SJCRH30 (cell line): ENCODE measurements at regions not wholly inside any gene's neighbourhood (a gene's known extent, or its start where the extent isn't known, plus 50 kb on each side); places are given as distances from the start of the nearest gene placed in this dataset.
"Not testable (repeated sequence)": the region's sequence is repeated elsewhere in the genome, so short reads cannot be mapped to it uniquely, and the experiment has no call there.

ENCODE experiments used
- DNase-seq, 2 experiments: peaks; one replicate each; pipeline ENCODE4 v3.0.0-alpha.2; 2015 to 2020
- H3K27ac ChIP-seq: fragments of 250-450 bp; sonication (Bioruptor Pico); 2 replicates; pipeline ENCODE4 v1.5.1; 2020; ENCODE audit warnings: mild to moderate bottlenecking, moderate library complexity
- H3K27me3 ChIP-seq: fragments of 250-450 bp; sonication (Bioruptor Pico); 2 replicates; pipeline ENCODE4 v1.5.1; 2020; ENCODE audit warnings: mild to moderate bottlenecking, moderate library complexity
- H3K36me3 ChIP-seq: fragments of 250-450 bp; sonication (Bioruptor Pico); 2 replicates; pipeline ENCODE4 v1.5.1; 2020; ENCODE audit warnings: mild to moderate bottlenecking, moderate library complexity
- H3K4me1 ChIP-seq: fragments of 250-450 bp; sonication (Bioruptor Pico); 2 replicates; pipeline ENCODE4 v1.5.1; 2020; ENCODE audit warnings: mild to moderate bottlenecking, moderate library complexity
- H3K4me3 ChIP-seq: fragments of 250-450 bp; sonication (Bioruptor Pico); 2 replicates; pipeline ENCODE4 v1.5.1; 2020; ENCODE audit warnings: mild to moderate bottlenecking, moderate library complexity
- H3K9me3 ChIP-seq: fragments of 250-450 bp; sonication (Bioruptor Pico); replicated peaks from 2 replicates; pipeline ENCODE4 v1.5.1; 2020; ENCODE audit warnings: mild to moderate bottlenecking, moderate library complexity

DNA sequence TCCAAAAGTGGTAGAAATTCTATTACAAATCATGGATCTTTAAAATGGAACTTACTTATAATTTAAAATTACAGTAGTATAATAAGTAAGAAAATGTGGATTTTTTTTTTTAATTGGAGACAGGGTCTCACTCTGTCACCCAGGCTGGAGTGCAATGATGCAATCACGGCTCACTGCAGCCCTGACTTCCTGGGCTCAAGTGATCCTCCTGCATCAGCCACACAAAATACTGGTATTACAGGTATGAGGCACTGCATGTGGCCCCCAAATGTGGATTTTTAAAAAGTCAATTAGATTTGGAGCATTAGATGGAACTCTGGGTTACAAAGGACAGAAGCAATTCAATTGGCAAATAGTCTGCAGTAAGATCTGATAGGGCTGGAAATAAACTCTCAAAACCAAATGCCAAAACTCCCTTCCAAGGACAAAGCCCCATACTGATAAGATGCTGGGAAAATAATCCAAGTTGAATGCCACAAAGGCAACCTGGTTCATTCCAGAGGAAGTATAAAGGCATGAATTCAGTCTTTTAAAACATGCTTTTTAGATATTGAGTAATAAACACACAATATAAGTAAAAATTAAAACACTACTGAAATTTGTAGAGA, 294.2 kb downstream of the ZNF248 start:
- Histone ChIP-seq H3K27ac (no peak overlapping the region), H3K36me3 (no peaks in the 10 kb centered on the region), H3K9me3 (no peaks in the 10 kb centered on the region), H3K4me3 (no peak overlapping the region), H3K27me3 (no peaks in the 10 kb centered on the region), H3K4me1 (no peaks in the 10 kb centered on the region)
- DNase-seq: no peak

DNA sequence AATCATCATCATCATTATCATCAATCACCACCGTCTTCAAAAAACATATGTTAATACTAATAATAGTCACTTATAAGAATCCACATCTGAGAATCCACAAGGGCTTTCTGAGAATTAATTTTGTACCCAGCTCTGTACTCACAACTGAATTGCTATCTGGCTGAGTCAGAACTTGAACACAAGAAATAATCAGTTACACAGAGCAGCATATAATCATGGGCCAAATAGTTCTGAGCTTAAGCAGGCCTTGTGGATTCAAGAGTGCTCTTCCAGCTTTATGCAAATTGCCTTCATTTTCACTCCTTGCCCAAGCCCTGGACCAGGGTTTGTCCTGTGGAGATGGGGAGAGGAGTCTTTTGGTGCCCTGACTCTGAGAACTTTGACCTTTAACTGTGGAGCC, 304.5 kb downstream of the ZNF248 start:
- Histone ChIP-seq H3K27ac (no peak overlapping the region), H3K4me3 (no peak overlapping the region), H3K36me3 (no peaks in the 10 kb centered on the region), H3K4me1 (no peaks in the 10 kb centered on the region), H3K9me3 (no peaks in the 10 kb centered on the region), H3K27me3 (no peaks in the 10 kb centered on the region)
- DNase-seq: no peak

DNA sequence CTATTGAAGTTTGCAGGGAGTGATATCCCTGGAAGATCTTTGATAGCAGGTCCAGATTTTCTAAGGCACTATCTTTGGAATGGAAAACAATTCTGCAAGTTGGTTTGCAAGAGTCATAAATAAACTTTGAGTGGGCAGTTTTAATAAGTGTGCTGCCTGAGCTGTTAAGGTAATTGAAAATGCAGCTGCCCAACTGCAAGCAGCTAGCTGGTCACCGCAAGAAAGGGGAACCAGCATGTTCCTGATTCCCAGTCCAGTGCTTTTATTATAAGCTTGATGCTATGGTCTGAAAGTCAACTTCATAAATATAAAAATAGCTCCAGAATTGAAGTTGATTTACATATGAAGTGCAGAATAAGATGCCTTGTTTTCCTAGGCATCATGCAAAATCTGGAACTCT, 308.4 kb downstream of the ZNF248 start:
- H3K27me3 ChIP-seq: no peaks in the 10 kb centered on the region
- H3K27ac ChIP-seq: no peak overlapping the region
- no peaks in the 10 kb centered on the region for H3K9me3 ChIP-seq
- H3K4me1 ChIP-seq: no peaks in the 10 kb centered on the region
- no peak for DNase-seq
- H3K36me3 ChIP-seq: no peaks in the 10 kb centered on the region
- no peak overlapping the region for H3K4me3 ChIP-seq

DNA sequence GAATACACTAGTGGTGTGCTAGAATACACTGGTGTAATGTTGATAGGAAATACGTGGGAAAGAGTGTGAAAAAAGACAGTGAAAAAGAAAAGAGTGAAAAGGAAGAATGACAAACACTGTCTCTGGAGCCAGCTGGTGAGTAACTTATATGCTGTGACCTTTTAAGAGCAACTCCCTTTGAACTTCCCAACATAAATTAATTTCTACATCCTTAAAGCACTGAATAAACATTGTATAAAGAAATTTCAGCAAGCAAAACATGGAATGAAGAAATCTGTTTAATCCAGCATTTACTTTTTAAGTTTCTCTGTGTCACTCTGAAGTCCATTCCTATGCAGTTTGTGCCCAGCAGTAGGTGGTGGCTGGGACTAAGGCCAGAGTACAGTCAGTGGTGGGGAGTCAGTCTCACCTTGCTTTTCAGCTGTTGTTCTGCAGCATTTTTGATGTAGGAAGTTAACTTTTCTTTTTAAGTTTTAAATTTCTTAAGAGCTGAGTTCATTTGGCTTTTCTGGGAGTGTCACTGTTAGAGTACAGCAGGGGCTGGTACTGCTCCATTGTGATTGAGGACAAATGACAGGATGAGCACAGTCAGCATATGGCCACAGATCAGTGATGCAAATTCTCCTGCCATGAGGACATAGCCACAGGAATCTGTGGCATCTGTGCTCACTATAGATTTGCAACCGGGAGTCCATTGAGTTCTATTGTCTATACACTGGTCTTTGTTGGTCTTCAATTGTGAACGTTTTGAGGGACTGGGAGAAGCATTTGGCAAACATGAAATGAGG, 321.8 kb downstream of the ZNF248 start:
- Histone ChIP-seq H3K27me3 (no peaks in the 10 kb centered on the region), H3K4me1 (peaks cover 14% of the 10 kb centered on the region), H3K4me3 (no peak overlapping the region), H3K9me3 (no peaks in the 10 kb centered on the region), H3K36me3 (no peaks in the 10 kb centered on the region), H3K27ac (peak overlapping the region; percentile 87)
- peak; percentile 67 to 71 for DNase-seq

DNA sequence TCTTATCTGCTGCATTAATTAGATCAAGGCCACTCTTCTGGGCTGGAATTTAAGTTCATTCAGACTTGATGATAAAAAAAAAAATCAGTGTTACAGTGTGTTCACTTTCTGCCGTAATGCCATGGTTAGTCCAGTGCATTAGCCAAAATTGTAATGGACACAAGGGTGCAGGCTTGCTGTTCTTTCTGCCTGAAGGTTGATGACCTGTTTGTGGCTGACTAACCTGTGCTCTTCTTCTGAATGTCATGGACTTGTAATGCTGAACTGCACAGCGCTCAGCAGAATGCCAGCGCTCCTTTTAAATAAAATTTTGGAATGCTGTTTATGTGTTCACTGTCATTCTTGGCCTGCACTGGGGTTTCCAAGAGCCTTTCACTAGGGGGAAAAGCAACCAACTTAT, 323.2 kb downstream of the ZNF248 start:
- Histone ChIP-seq H3K36me3 (no peaks in the 10 kb centered on the region), H3K4me3 (no peak overlapping the region), H3K27me3 (no peaks in the 10 kb centered on the region), H3K27ac (no peak overlapping the region), H3K4me1 (peaks cover 14% of the 10 kb centered on the region), H3K9me3 (no peaks in the 10 kb centered on the region)
- no peak for DNase-seq

DNA sequence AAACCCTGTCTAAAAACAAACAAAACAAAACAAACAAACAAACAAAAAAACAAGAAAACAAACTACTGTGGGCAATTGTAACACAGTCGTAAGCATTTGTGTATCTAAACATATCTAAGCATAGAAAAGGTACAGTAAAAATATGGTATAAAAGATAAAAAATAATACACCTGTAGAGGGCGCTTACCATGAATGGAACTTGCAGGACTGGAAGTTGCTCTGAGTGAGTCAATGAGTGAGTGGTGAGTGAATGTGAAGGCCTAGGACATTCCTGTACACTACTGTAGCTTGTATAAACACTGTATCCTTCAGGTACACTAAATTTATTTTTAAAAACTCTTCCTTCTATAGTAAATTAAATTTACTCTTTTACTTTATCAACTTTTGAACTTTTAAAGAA, 332.0 kb downstream of the ZNF248 start:
- DNase-seq: peak; percentile 6 to 31
- H3K4me1 ChIP-seq, H3K9me3 ChIP-seq, H3K4me3 ChIP-seq, H3K36me3 ChIP-seq, H3K27ac ChIP-seq, H3K27me3 ChIP-seq: not testable (repeated sequence)

DNA sequence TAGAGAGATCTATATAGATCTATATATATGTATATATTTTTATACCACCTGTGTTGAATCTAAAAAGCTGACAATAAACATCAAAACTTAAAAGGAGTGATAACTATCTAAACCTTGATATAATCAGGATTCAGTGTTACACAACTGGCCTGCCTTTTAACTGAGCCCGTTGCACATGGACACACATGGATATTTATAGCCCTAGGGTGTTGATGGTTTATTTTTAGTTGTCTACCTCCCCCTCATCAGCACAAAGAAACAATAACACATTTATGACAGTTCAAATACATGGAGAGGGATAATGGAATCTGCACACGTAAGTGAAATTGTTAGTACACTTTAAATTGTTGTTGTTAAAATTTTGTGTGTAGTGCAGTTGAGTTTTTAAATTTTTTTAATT, 336.9 kb downstream of the ZNF248 start:
- Histone ChIP-seq H3K27ac (no peak overlapping the region), H3K4me1 (no peaks in the 10 kb centered on the region), H3K4me3 (no peak overlapping the region), H3K27me3 (no peaks in the 10 kb centered on the region), H3K9me3 (no peaks in the 10 kb centered on the region), H3K36me3 (no peaks in the 10 kb centered on the region)
- DNase-seq: no peak

DNA sequence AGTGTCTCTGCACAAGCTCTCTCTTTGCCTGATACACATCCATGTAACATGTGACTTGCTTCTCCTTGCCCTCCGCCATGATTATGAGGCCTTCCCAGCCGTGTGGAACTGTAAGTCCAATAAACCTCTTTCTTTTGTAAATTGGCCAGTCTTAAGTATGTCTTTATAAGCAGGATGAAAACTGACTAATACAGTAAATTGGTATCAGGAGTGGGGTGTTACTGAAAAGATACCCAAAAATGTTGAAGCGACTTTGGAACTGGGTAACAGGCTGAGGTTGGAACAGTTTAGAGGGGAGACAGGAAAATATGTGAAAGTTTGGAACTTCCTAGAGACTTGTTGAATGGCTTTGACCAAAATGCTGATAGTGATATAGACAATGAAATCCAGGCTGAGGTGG, 346.9 kb downstream of the ZNF248 start:
- H3K36me3 ChIP-seq, H3K27ac ChIP-seq, H3K4me1 ChIP-seq, H3K4me3 ChIP-seq, DNase-seq, H3K9me3 ChIP-seq, H3K27me3 ChIP-seq: not testable (repeated sequence)

DNA sequence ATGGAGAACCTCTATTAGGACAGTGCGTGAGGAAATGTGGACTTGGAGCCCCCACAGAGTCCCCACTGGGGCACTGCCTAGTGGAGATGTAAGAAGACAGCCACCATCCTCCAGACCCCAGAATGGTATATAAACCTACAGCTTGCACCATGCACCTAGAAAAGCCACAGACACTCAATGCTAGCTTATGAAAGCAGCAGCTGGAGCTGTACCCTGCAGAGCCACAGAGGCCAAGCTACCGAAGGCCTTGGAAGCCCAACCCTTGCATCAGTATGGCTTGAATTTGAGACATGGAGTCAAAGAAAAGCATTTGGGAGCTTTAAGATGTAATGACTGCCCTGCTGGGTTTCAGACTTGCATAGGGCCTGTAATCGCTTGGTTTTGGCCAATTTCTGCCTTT, 361.3 kb downstream of the ZNF248 start:
- H3K9me3 ChIP-seq: no peaks in the 10 kb centered on the region
- no peak overlapping the region for H3K4me3 ChIP-seq
- no peaks in the 10 kb centered on the region for H3K36me3 ChIP-seq
- no peaks in the 10 kb centered on the region for H3K27me3 ChIP-seq
- no peak for DNase-seq
- peaks cover 2% of the 10 kb centered on the region; the same call in 1 of the 2 replicates for H3K4me1 ChIP-seq
- no peak overlapping the region for H3K27ac ChIP-seq

DNA sequence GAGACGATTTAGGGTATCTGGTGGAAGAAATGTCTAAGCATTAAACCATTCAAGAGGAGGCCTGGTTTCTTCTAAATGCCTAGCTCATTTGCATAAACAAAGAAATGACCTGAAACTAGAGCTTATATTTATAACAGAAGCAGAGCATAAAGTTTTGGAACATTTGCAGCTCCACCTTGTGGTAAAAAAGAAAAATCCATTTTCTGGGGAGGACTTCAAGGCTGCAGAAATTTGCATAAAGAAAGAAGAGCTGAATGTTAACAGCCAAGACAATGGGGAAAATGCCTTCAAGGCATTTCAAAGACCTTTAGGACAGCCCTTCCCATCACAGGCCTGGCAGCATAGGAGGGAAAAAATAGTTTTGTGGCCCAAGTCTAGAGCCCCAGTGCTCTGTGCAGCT, 362.0 kb downstream of the ZNF248 start:
- Histone ChIP-seq H3K27me3 (no peaks in the 10 kb centered on the region), H3K4me3 (no peak overlapping the region), H3K36me3 (no peaks in the 10 kb centered on the region), H3K27ac (no peak overlapping the region), H3K4me1 (peaks cover 2% of the 10 kb centered on the region), H3K9me3 (no peaks in the 10 kb centered on the region)
- DNase-seq: peak in 1 of 2 experiments; percentile 46

DNA sequence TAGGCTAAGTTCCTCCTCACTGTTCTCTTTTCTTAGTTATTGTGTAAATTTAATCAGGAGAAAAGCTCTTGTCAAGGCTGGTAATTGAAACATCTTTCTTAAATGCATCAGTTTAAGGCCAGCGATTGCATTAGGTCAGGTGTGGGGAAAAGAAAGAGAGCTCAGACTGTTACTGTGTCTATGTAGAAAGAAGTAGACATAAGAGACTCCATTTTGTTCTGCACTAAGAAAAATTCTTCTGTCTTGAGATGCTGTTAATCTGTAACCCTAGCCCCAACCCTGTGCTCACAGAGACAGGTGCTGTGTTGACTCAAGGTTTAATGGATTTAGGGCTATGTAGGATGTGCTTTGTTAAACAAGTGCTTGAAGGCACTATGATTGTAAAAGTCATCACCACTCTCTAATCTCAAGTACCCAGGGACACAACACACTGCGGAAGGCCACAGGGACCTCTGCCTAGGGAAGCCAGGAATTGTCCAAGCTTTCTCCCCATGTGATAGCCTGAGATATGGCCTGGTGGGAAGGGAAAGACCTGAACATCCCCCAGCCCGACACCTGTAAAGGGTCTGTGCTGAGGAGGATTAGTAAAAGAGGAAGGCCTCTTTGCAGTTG, 364.1 kb downstream of the ZNF248 start:
- H3K27me3 ChIP-seq, H3K4me3 ChIP-seq, H3K27ac ChIP-seq, H3K9me3 ChIP-seq, H3K36me3 ChIP-seq: not testable (repeated sequence)
- peaks cover 19% of the 10 kb centered on the region for H3K4me1 ChIP-seq
- peak in 1 of 2 experiments; percentile 9 for DNase-seq

DNA sequence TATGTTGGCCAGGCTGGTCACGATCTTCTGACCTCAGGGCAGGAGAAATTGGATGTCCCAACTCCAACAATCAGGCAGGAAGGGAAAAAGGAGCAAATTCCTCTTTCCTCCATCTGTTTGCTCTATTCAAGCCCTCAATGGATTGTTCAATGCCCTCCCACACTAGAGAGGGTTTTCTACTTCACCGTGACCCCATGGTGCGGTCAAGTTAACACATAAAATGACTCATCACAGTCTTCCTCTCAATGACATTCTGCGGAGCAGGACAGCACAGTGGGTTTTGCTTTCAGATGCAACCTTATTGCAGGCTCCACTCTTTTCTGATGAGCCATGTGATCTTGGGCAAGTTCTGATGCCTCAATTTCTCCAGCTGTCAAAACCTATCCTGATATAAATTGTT, 364.9 kb downstream of the ANKRD30A start:
- Histone ChIP-seq H3K4me1 (peaks cover 18% of the 10 kb centered on the region), H3K9me3 (no peaks in the 10 kb centered on the region), H3K27me3 (no peaks in the 10 kb centered on the region), H3K27ac (peak overlapping the region; percentile 66), H3K4me3 (no peak overlapping the region), H3K36me3 (no peaks in the 10 kb centered on the region)
- DNase-seq: peak in 1 of 2 experiments; percentile 30

DNA sequence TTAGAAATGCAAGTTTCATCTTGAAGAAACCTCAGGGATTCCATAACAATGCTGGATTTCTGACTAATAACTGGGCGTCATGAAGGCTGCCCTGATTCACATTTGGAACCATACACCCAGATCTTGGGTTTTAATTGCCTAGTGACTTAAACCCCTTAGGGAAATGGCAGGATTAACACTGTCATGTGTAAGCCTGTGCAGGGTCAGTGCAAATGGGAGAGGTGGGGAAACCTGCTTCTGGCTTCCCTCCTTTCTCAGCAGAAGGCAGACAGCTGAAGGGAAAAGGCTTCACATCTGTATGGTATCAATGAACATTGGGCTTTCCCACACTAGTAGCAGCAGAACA, 364.2 kb downstream of the ANKRD30A start:
- Histone ChIP-seq H3K4me3 (no peak overlapping the region), H3K9me3 (no peaks in the 10 kb centered on the region), H3K4me1 (peaks cover 17% of the 10 kb centered on the region), H3K36me3 (no peaks in the 10 kb centered on the region), H3K27ac (peak overlapping the region; percentile 66), H3K27me3 (no peaks in the 10 kb centered on the region)
- DNase-seq: peak; percentile 20 to 65

DNA sequence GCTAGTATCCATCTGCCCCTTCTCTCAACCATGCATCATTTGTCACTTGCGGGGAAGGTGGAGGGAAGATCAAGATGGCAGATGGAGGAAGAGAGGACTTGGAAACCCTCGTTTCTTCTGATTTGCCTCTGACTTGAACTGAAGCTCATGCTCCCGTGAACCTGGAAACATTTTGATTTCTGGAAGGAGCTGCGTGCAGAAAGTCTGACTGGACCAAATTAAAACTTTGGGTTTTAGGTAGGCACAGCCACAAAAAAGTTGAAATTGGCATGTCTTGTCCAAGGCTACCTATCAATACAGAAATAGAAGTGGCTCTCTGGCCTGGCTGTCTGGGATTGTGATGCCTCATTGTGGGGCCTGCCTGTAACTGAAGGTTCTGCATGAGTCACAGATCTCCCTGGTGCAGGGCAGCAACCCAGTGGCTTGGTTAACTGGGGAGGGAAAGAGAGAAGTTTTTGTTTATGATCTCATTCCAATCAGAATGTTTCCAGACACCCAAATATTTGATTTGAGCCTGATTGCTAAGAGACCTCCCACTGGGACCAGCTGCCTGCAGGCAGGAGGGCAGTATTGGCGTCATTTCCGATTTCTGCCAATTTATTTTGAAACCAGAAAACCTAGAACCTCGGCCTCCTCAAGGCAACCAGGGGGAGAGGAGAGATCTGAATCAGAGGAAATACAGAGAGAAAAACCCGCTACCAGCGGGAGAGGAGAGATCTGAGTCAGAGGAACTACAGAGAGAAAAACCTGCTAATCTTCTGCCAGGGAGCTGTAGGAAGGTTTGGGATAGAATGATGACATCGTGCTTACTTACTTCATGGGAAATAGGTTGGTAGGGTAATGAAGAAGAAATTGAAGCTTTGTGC, 363.6 kb downstream of the ANKRD30A start:
- peak; percentile 73 to 79 for DNase-seq
- H3K36me3 ChIP-seq: no peaks in the 10 kb centered on the region
- no peaks in the 10 kb centered on the region for H3K27me3 ChIP-seq
- H3K27ac ChIP-seq: peak overlapping the region; percentile 66
- no peak overlapping the region for H3K4me3 ChIP-seq
- H3K9me3 ChIP-seq: no peaks in the 10 kb centered on the region
- peaks cover 17% of the 10 kb centered on the region for H3K4me1 ChIP-seq

DNA sequence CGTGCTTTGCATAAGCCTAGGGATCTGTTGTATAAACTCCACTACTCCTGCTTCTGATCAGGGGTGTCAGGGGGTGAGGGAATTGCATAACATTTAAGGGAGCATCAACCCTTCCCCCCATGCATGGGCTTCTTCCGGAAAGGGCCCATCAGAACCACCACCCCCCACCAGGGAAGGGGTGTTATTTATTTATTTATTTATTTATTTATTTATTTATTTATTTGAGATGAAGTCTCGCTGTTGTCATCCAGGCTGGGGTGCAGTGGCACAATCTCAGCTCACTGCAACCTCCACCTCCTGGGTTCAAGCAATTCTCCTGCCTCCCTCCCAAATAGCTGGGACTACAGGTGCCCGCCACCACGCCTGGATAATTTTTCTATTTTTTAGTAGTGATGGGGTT, 355.2 kb downstream of the ANKRD30A start:
- not testable (repeated sequence) for H3K9me3 ChIP-seq, DNase-seq, H3K36me3 ChIP-seq, H3K27me3 ChIP-seq, H3K4me3 ChIP-seq, H3K27ac ChIP-seq
- H3K4me1 ChIP-seq: peaks cover 40% of the 10 kb centered on the region
